Trophoblast cell (in vitro differentiated cells and primary cell): ENCODE measurements at regions not wholly inside any gene's neighbourhood (a gene's known extent, or its start where the extent isn't known, plus 50 kb on each side); places are given as distances from the start of the nearest gene placed in this dataset.

Experiments
- DNase-seq, 2 donors: peaks; one replicate each; pipeline ENCODE4 v3.0.0-alpha.2; 2016
- H2AFZ ChIP-seq: 2 replicates; pipeline ENCODE4 v1.6.1; 2013; ENCODE audit warnings: low read length, moderate library complexity, mild to moderate bottlenecking; ENCODE audit not compliant: insufficient read depth, poor library complexity
- H2AK5ac ChIP-seq: 2 replicates; pipeline ENCODE4 v1.6.1; 2013; ENCODE audit warnings: mild to moderate bottlenecking, low read length
- H2BK120ac ChIP-seq: 2 replicates; pipeline ENCODE4 v1.6.1; 2013; ENCODE audit warnings: low read length, mild to moderate bottlenecking, moderate library complexity; ENCODE audit not compliant: insufficient read depth, poor library complexity
- H2BK12ac ChIP-seq: 2 replicates; pipeline ENCODE4 v1.6.1; 2013; ENCODE audit warnings: mild to moderate bottlenecking, low read length, moderate library complexity
- H2BK5ac ChIP-seq: 2 replicates; pipeline ENCODE4 v1.6.1; 2013; ENCODE audit warnings: low read length, low read depth, moderate library complexity, mild to moderate bottlenecking; ENCODE audit not compliant: poor library complexity
- H3K14ac ChIP-seq: 2 replicates; pipeline ENCODE4 v1.6.1; 2013; ENCODE audit warnings: mild to moderate bottlenecking, low read length
- H3K18ac ChIP-seq: 2 replicates; pipeline ENCODE4 v1.6.1; 2013; ENCODE audit warnings: mild to moderate bottlenecking, low read length
- H3K23ac ChIP-seq: 2 replicates; pipeline ENCODE4 v1.6.1; 2013; ENCODE audit warnings: low read length
- H3K27ac ChIP-seq: 2 replicates; pipeline ENCODE4 v1.5.1; 2013; ENCODE audit warnings: low read depth, mild to moderate bottlenecking, inconsistent platforms, low read length, moderate library complexity
- H3K27me3 ChIP-seq: 2 replicates; pipeline ENCODE4 v1.6.1; 2013; ENCODE audit warnings: inconsistent platforms, mild to moderate bottlenecking, low read length, moderate library complexity; ENCODE audit not compliant: insufficient read depth
- H3K36me3 ChIP-seq, 2 experiments: 1 replicate in 1 of 2; 2 replicates in 1 of 2; pipeline ENCODE4 v1.6.1; 2013; ENCODE audit warnings: low read length in 2 of 2, mild to moderate bottlenecking in 2 of 2, moderate library complexity in 1 of 2; ENCODE audit not compliant: insufficient read depth in 2 of 2, control insufficient read depth in 1 of 2
- H3K4ac ChIP-seq: 2 replicates; pipeline ENCODE4 v1.6.1; 2013; ENCODE audit warnings: low read depth, mild to moderate bottlenecking, low read length, moderate library complexity
- H3K4me1 ChIP-seq, 2 experiments: 1 replicate in 1 of 2; 2 replicates in 1 of 2; pipeline ENCODE4 v1.6.1; 2013; ENCODE audit warnings: low read length in 2 of 2, mild to moderate bottlenecking in 2 of 2, moderate library complexity in 1 of 2; ENCODE audit not compliant: insufficient read depth in 2 of 2, control insufficient read depth in 1 of 2
- H3K4me2 ChIP-seq: 2 replicates; pipeline ENCODE4 v1.6.1; 2013; ENCODE audit warnings: inconsistent platforms, mild to moderate bottlenecking, low read length, moderate library complexity
- H3K4me3 ChIP-seq: 2 replicates; pipeline ENCODE4 v1.5.1; 2013; ENCODE audit warnings: mild to moderate bottlenecking, low read depth, low read length, inconsistent platforms
- H3K79me1 ChIP-seq: one replicate; pipeline ENCODE4 v1.6.1; 2013; ENCODE audit warnings: low read length
- H3K79me2 ChIP-seq: 2 replicates; pipeline ENCODE4 v1.6.1; 2013; ENCODE audit warnings: low read length, mild to moderate bottlenecking; ENCODE audit not compliant: control insufficient read depth, insufficient read depth, poor library complexity
- H3K9ac ChIP-seq: 2 replicates; pipeline ENCODE4 v1.6.1; 2013; ENCODE audit warnings: mild to moderate bottlenecking, low read length
- H3K9me3 ChIP-seq: 2 replicates; pipeline ENCODE4 v1.6.1; 2013; ENCODE audit warnings: low read depth, mild to moderate bottlenecking, control low read depth, inconsistent platforms, low read length; ENCODE audit not compliant: insufficient read depth
- H4K12ac ChIP-seq: 2 replicates; pipeline ENCODE4 v1.6.1; 2013; ENCODE audit warnings: low read depth, mild to moderate bottlenecking, low read length, moderate library complexity
- H4K8ac ChIP-seq: 2 replicates; pipeline ENCODE4 v1.6.1; 2013; ENCODE audit warnings: low read depth, mild to moderate bottlenecking, low read length, moderate library complexity
- H4K91ac ChIP-seq: one replicate; pipeline ENCODE4 v1.6.1; 2013; ENCODE audit warnings: low read depth, mild to moderate bottlenecking, low read length, moderate library complexity
- WGBS: extraction: QIAGEN DNeasy Blood & Tissue Kit; methylation state at CpG from one replicate; pipeline ENCODE4 v1.1.7; 2013; ENCODE audit warnings: missing lambda C conversion rate; ENCODE audit not compliant: insufficient read length, insufficient coverage; ENCODE audit errors: extremely low coverage; 5-methylcytosine and 5-hydroxymethylcytosine counted together

GRCh38 chr3:28597452-28597851 lies 248.8 kb upstream of the AZI2 start:
- Histone ChIP-seq H2BK5ac (no peak overlapping the region), H2AFZ (no peak overlapping the region), H3K27ac (no peak overlapping the region), H3K36me3 (no peaks in the 10 kb centered on the region), H3K4me2 (no peak overlapping the region), H4K91ac (no peak overlapping the region), H3K9ac (no peak overlapping the region), H3K4ac (no peak overlapping the region), H4K12ac (no peak overlapping the region), H3K14ac (no peak overlapping the region), H3K79me1 (no peaks in the 10 kb centered on the region), H3K9me3 (no peaks in the 10 kb centered on the region), H3K4me1 (no peaks in the 10 kb centered on the region), H2BK120ac (no peak overlapping the region), H3K27me3 (no peaks in the 10 kb centered on the region), H2AK5ac (no peak overlapping the region), H3K18ac (no peak overlapping the region), H3K79me2 (no peaks in the 10 kb centered on the region), H3K23ac (no peak overlapping the region), H3K4me3 (no peak overlapping the region), H2BK12ac (no peak overlapping the region), H4K8ac (no peak overlapping the region)
- no peak for DNase-seq
- WGBS: no CpG with 5 or more reads among the region's 6 CpGs

DNA sequence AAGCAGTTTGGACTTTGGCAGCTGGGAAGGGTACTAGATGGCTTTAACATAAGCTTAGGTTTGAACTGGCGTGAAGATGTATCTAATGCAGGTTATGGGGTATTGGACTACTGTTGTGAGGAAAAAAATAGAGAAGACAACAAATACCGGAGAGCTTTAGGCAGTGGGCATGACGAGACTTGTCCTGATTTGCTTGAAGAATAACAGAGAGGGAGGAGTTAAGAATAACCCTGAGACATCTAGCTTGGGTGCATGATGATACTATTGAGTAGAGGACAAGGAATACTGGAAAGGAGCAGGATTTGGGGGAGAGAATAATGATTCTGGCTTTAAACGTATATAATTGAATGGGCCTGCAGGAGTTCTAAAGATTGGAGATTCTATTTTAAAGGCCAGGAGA lies 249.5 kb upstream of the AZI2 start:
- Histone ChIP-seq H3K4me2 (no peak overlapping the region), H2AFZ (no peak overlapping the region), H3K4ac (no peak overlapping the region), H3K36me3 (no peaks in the 10 kb centered on the region), H2BK120ac (no peak overlapping the region), H4K91ac (no peak overlapping the region), H3K14ac (no peak overlapping the region), H3K79me1 (no peaks in the 10 kb centered on the region), H2AK5ac (no peak overlapping the region), H4K8ac (no peak overlapping the region), H3K9ac (no peak overlapping the region), H4K12ac (no peak overlapping the region), H3K4me3 (no peak overlapping the region), H3K27ac (no peak overlapping the region), H2BK5ac (no peak overlapping the region), H3K4me1 (no peaks in the 10 kb centered on the region), H3K18ac (no peak overlapping the region), H3K79me2 (no peaks in the 10 kb centered on the region), H3K9me3 (no peaks in the 10 kb centered on the region), H2BK12ac (no peak overlapping the region), H3K23ac (no peak overlapping the region), H3K27me3 (no peaks in the 10 kb centered on the region)
- no peak for DNase-seq
- no CpG with 5 or more reads among the region's 4 CpGs for WGBS

- no peak overlapping the region for H3K18ac ChIP-seq
- H3K36me3 ChIP-seq: no peaks in the 10 kb centered on the region
- H2BK12ac ChIP-seq: no peak overlapping the region
- H2AK5ac ChIP-seq: no peak overlapping the region
- H3K79me2 ChIP-seq: no peaks in the 10 kb centered on the region
- no peaks in the 10 kb centered on the region for H3K9me3 ChIP-seq
- H2AFZ ChIP-seq: no peak overlapping the region
- no peaks in the 10 kb centered on the region for H3K4me1 ChIP-seq
- H2BK5ac ChIP-seq: no peak overlapping the region
- no peak overlapping the region for H3K9ac ChIP-seq
- no peak for DNase-seq
- H3K27ac ChIP-seq: no peak overlapping the region
- H3K14ac ChIP-seq: no peak overlapping the region
- H3K4ac ChIP-seq: no peak overlapping the region
- WGBS: no CpG with 5 or more reads among the region's 4 CpGs
- no peak overlapping the region for H3K4me3 ChIP-seq
- H4K8ac ChIP-seq: no peak overlapping the region
- no peaks in the 10 kb centered on the region for H3K79me1 ChIP-seq
- H4K91ac ChIP-seq: no peak overlapping the region
- no peak overlapping the region for H3K4me2 ChIP-seq
- H2BK120ac ChIP-seq: no peak overlapping the region
- no peak overlapping the region for H4K12ac ChIP-seq
- no peaks in the 10 kb centered on the region for H3K27me3 ChIP-seq
- no peak overlapping the region for H3K23ac ChIP-seq
Measured at GRCh38 chr3:28601291-28601690, 252.7 kb upstream of the AZI2 start.

DNA sequence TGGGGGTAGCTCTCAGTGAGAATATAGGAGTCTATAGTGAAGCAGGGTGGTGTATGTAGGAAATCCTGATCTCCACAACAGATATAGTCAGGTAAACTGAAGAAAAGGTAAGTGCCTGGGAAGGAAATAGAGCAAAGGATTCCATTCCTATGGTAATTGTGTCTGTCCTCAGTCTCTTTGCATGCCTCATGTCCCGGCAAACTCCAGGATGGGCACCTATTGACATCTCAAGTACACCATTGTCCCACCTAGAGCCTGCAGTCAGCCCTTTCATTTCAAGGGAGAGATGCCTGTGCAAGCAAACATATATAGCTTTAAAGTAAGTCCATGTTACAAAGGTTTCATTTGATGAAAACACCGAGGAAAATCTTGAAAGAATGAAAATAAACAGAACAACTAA lies 257.7 kb upstream of the AZI2 start:
- Histone ChIP-seq H4K12ac (no peak overlapping the region), H3K79me1 (no peaks in the 10 kb centered on the region), H3K9ac (no peak overlapping the region), H2AFZ (no peak overlapping the region), H2BK120ac (no peak overlapping the region), H3K4ac (no peak overlapping the region), H2BK5ac (no peak overlapping the region), H3K27me3 (no peaks in the 10 kb centered on the region), H3K23ac (no peak overlapping the region), H4K8ac (no peak overlapping the region), H3K4me2 (no peak overlapping the region), H2BK12ac (no peak overlapping the region), H3K27ac (no peak overlapping the region), H4K91ac (no peak overlapping the region), H3K18ac (no peak overlapping the region), H3K4me3 (no peak overlapping the region), H3K14ac (no peak overlapping the region), H3K36me3 (no peaks in the 10 kb centered on the region), H3K79me2 (no peaks in the 10 kb centered on the region), H3K4me1 (no peaks in the 10 kb centered on the region), H2AK5ac (no peak overlapping the region), H3K9me3 (no peaks in the 10 kb centered on the region)
- no CpG with 5 or more reads among the region's 2 CpGs for WGBS
- no peak for DNase-seq

GRCh38 chr3:28612232-28612631 lies 263.6 kb upstream of the AZI2 start:
- no peak overlapping the region for H3K18ac ChIP-seq
- no peak overlapping the region for H4K91ac ChIP-seq
- H3K4me2 ChIP-seq: no peak overlapping the region
- no peak overlapping the region for H3K4ac ChIP-seq
- no peak overlapping the region for H3K9ac ChIP-seq
- no peak overlapping the region for H3K14ac ChIP-seq
- H2BK12ac ChIP-seq: no peak overlapping the region
- no peak for DNase-seq
- H2AK5ac ChIP-seq: no peak overlapping the region
- H3K27ac ChIP-seq: no peak overlapping the region
- H3K4me1 ChIP-seq: no peaks in the 10 kb centered on the region
- no peaks in the 10 kb centered on the region for H3K27me3 ChIP-seq
- H3K36me3 ChIP-seq: no peaks in the 10 kb centered on the region
- H3K79me1 ChIP-seq: no peaks in the 10 kb centered on the region
- no peak overlapping the region for H4K8ac ChIP-seq
- no peak overlapping the region for H4K12ac ChIP-seq
- no peaks in the 10 kb centered on the region for H3K79me2 ChIP-seq
- no peak overlapping the region for H2BK120ac ChIP-seq
- no peak overlapping the region for H2AFZ ChIP-seq
- no peak overlapping the region for H2BK5ac ChIP-seq
- no peaks in the 10 kb centered on the region for H3K9me3 ChIP-seq
- no peak overlapping the region for H3K4me3 ChIP-seq
- H3K23ac ChIP-seq: no peak overlapping the region
